HG02885 (cell line): ENCODE measurements at regions not wholly inside any gene's neighbourhood (a gene's known extent, or its start where the extent isn't known, plus 50 kb on each side); places are given as distances from the start of the nearest gene placed in this dataset.

Experiments
- ATAC-seq: cut with Tn5 transposase; IDR thresholded peaks from one replicate; pipeline ENCODE4 v1.9.1; 2021; ENCODE audit warnings: mild to moderate bottlenecking; ENCODE audit not compliant: unreplicated experiment, poor library complexity

GRCh38 chr4:60078984-60079383, 1121.1 kb upstream of the ADGRL3 start:
- ATAC-seq: no peak

- ATAC-seq: no peak
These were observed 1118.3 kb upstream of the ADGRL3 start for GRCh38 chr4:60081839-60082238.

GRCh38 chr4:60088807-60089486, 1111.2 kb upstream of the ADGRL3 start:
- no peak for ATAC-seq

GRCh38 chr4:60089546-60090273, 1110.4 kb upstream of the ADGRL3 start:
- ATAC-seq: no peak

GRCh38 chr4:60096676-60097075, 1103.5 kb upstream of the ADGRL3 start:
- no peak for ATAC-seq

GRCh38 chr4:60116592-60116991, 1083.5 kb upstream of the ADGRL3 start:
- ATAC-seq: no peak

- ATAC-seq: no peak
These were observed 1082.3 kb upstream of the ADGRL3 start for GRCh38 chr4:60117726-60118323.

- no peak for ATAC-seq
These were observed 1077.3 kb upstream of the ADGRL3 start for GRCh38 chr4:60122820-60123219.

GRCh38 chr4:60128888-60129287, 1071.2 kb upstream of the ADGRL3 start:
- ATAC-seq: no peak

- ATAC-seq: no peak
These were observed 1070.4 kb upstream of the ADGRL3 start for GRCh38 chr4:60129740-60130139.

- no peak for ATAC-seq
These were observed 1066.8 kb upstream of the ADGRL3 start for GRCh38 chr4:60133375-60133774.

- no peak for ATAC-seq
These were observed 1066.0 kb upstream of the ADGRL3 start for GRCh38 chr4:60134099-60134498.

- ATAC-seq: no peak
These were observed 1045.0 kb upstream of the ADGRL3 start for GRCh38 chr4:60155088-60155487.

GRCh38 chr4:60173103-60173502, 1027.0 kb upstream of the ADGRL3 start:
- ATAC-seq: no peak

- no peak for ATAC-seq
These were observed 1026.4 kb upstream of the ADGRL3 start for GRCh38 chr4:60173718-60174117.

- no peak for ATAC-seq
These were observed 1024.9 kb upstream of the ADGRL3 start for GRCh38 chr4:60175241-60175640.

GRCh38 chr4:60187428-60187827, 1012.7 kb upstream of the ADGRL3 start:
- no peak for ATAC-seq

- no peak for ATAC-seq
These were observed 1010.8 kb upstream of the ADGRL3 start for GRCh38 chr4:60189286-60189685.

- no peak for ATAC-seq
These were observed 1005.9 kb upstream of the ADGRL3 start for GRCh38 chr4:60194214-60194613.

GRCh38 chr4:60195256-60195655, 1004.9 kb upstream of the ADGRL3 start:
- no peak for ATAC-seq

GRCh38 chr4:60201052-60201673, 999.0 kb upstream of the ADGRL3 start:
- ATAC-seq: peak; percentile 94
